HEK293 (cell line): ENCODE measurements at regions not wholly inside any gene's neighbourhood (a gene's known extent, or its start where the extent isn't known, plus 50 kb on each side); places are given as distances from the start of the nearest gene placed in this dataset.

Experiments
- AEBP2 ChIP-seq: fragments of 450-650 bp; formaldehyde crosslinking; IDR thresholded peaks from 2 replicates; pipeline ENCODE4 v1.5.1; 2016; ENCODE audit warnings: missing biosample characterization, missing genetic modification characterization, borderline replicate concordance
- FEZF1 ChIP-seq: fragments of 450-650 bp; formaldehyde crosslinking; IDR thresholded peaks from 2 replicates; pipeline ENCODE4 v1.5.1; 2016; ENCODE audit warnings: missing biosample characterization, missing genetic modification characterization
- IKZF3 ChIP-seq: fragments of 450-650 bp; IDR thresholded peaks from 2 replicates; pipeline ENCODE4 v1.5.0; 2018; ENCODE audit warnings: missing biosample characterization, mild to moderate bottlenecking, missing genetic modification characterization, moderate library complexity
- PATZ1 ChIP-seq: fragments of 450-650 bp; formaldehyde crosslinking; IDR thresholded peaks from 2 replicates; pipeline ENCODE4 v1.5.1; 2016; ENCODE audit warnings: missing biosample characterization, missing genetic modification characterization
- PRDM2 ChIP-seq: fragments of 450-650 bp; formaldehyde crosslinking; IDR thresholded peaks from 2 replicates; pipeline ENCODE4 v1.5.1; 2016; ENCODE audit warnings: missing biosample characterization, missing genetic modification characterization, borderline replicate concordance
- REPIN1 ChIP-seq: fragments of 450-650 bp; formaldehyde crosslinking; IDR thresholded peaks from 2 replicates; pipeline ENCODE4 v1.5.1; 2017; ENCODE audit warnings: missing biosample characterization, missing genetic modification characterization, low read depth
- SALL2 ChIP-seq: fragments of 450-650 bp; formaldehyde crosslinking; IDR thresholded peaks from 2 replicates; pipeline ENCODE4 v1.5.0; 2017; ENCODE audit warnings: missing biosample characterization, mild to moderate bottlenecking, missing genetic modification characterization, borderline replicate concordance
- SCRT2 ChIP-seq: fragments of 450-650 bp; formaldehyde crosslinking; IDR thresholded peaks from 2 replicates; pipeline ENCODE4 v1.5.1; 2016; ENCODE audit warnings: missing biosample characterization, missing genetic modification characterization
- SP2 ChIP-seq: fragments of 450-650 bp; formaldehyde crosslinking; IDR thresholded peaks from 2 replicates; pipeline ENCODE4 v1.5.1; 2016; ENCODE audit warnings: missing biosample characterization, missing genetic modification characterization
- SP7 ChIP-seq: fragments of 450-650 bp; formaldehyde crosslinking; IDR thresholded peaks from 2 replicates; pipeline ENCODE4 v1.5.1; 2016; ENCODE audit warnings: missing biosample characterization, missing genetic modification characterization
- ZBTB11 ChIP-seq: fragments of 450-650 bp; formaldehyde crosslinking; conservative IDR thresholded peaks from 2 replicates; pipeline ENCODE4 v1.5.1; 2016; ENCODE audit warnings: low read depth, missing biosample characterization, missing genetic modification characterization
- ZNF112 ChIP-seq: fragments of 450-650 bp; formaldehyde crosslinking; IDR thresholded peaks from 2 replicates; pipeline ENCODE4 v1.5.0; 2017; ENCODE audit warnings: missing biosample characterization, missing genetic modification characterization
- ZNF24 ChIP-seq: fragments of 450-650 bp; formaldehyde crosslinking; IDR thresholded peaks from 2 replicates; pipeline ENCODE4 v1.5.1; 2016; ENCODE audit warnings: missing biosample characterization, missing genetic modification characterization
- ZNF266 ChIP-seq: fragments of 450-650 bp; formaldehyde crosslinking; IDR thresholded peaks from 2 replicates; pipeline ENCODE4 v1.5.1; 2016; ENCODE audit warnings: missing biosample characterization, missing genetic modification characterization, low read depth
- ZNF311 ChIP-seq: fragments of 450-650 bp; formaldehyde crosslinking; IDR thresholded peaks from 2 replicates; pipeline ENCODE4 v1.5.1; 2017; ENCODE audit warnings: missing biosample characterization, missing genetic modification characterization, borderline replicate concordance
- ZNF366 ChIP-seq: fragments of 450-650 bp; formaldehyde crosslinking; conservative IDR thresholded peaks from 2 replicates; pipeline ENCODE4 v1.5.1; 2016; ENCODE audit warnings: missing biosample characterization, missing genetic modification characterization
- ZNF416 ChIP-seq: fragments of 450-650 bp; formaldehyde crosslinking; IDR thresholded peaks from 2 replicates; pipeline ENCODE4 v1.5.1; 2016; ENCODE audit warnings: missing biosample characterization, missing genetic modification characterization
- ZNF518A ChIP-seq: fragments of 450-650 bp; formaldehyde crosslinking; conservative IDR thresholded peaks from 2 replicates; pipeline ENCODE4 v1.5.1; 2016; ENCODE audit warnings: low read depth, missing biosample characterization, missing genetic modification characterization
- ZNF623 ChIP-seq: fragments of 450-650 bp; formaldehyde crosslinking; IDR thresholded peaks from 2 replicates; pipeline ENCODE4 v1.5.1; 2016; ENCODE audit warnings: missing biosample characterization, missing genetic modification characterization
- ZNF624 ChIP-seq: fragments of 450-650 bp; formaldehyde crosslinking; IDR thresholded peaks from 2 replicates; pipeline ENCODE4 v1.5.1; 2017; ENCODE audit warnings: missing biosample characterization, missing genetic modification characterization
- ZNF660 ChIP-seq: fragments of 450-650 bp; IDR thresholded peaks from 2 replicates; pipeline ENCODE4 v1.5.1; 2018; ENCODE audit warnings: missing biosample characterization, mild to moderate bottlenecking, missing genetic modification characterization
- ZNF677 ChIP-seq: fragments of 450-650 bp; IDR thresholded peaks from 2 replicates; pipeline ENCODE4 v1.5.0; 2018; ENCODE audit warnings: missing biosample characterization, mild to moderate bottlenecking, missing genetic modification characterization, moderate library complexity

GRCh38 chr7:26083113-26083512, 68.9 kb upstream of the NFE2L3 start (continued):
- TF ChIP-seq PRDM2 (tag by site-specific recombination): no peak
- no peak for TF ChIP-seq ZNF24
- TF ChIP-seq SCRT2: peak; percentile 77
- no peak for TF ChIP-seq REPIN1 (tag by site-specific recombination)
- no peak for TF ChIP-seq SP2 (tag by site-specific recombination)
- no peak for TF ChIP-seq AEBP2 (tag by site-specific recombination)
- no peak for TF ChIP-seq ZNF624
- TF ChIP-seq ZNF266 (tag by site-specific recombination): no peak
- no peak for TF ChIP-seq ZBTB11 (tag by site-specific recombination)
- no peak for TF ChIP-seq ZNF518A (tag by site-specific recombination)
- no peak for TF ChIP-seq ZNF112
- no peak for TF ChIP-seq ZNF416 (tag by site-specific recombination)
- TF ChIP-seq ZNF660 (tag by site-specific recombination): peak; percentile 96
- no peak for TF ChIP-seq ZNF677
- no peak for TF ChIP-seq ZNF311
- no peak for TF ChIP-seq SALL2 (tag by site-specific recombination)
- no peak for TF ChIP-seq IKZF3 (tag by site-specific recombination)
- TF ChIP-seq SP7 (tag by site-specific recombination): peak; percentile 81
- no peak for TF ChIP-seq ZNF623 (tag by site-specific recombination)
- TF ChIP-seq ZNF366 (tag by site-specific recombination): peak; percentile 67; the same call in 1 of the 2 replicates
- TF ChIP-seq FEZF1 (tag by site-specific recombination): no peak
- no peak for TF ChIP-seq PATZ1 (tag by site-specific recombination)
